Tibial artery (tissue), 4 donors: ENCODE measurements at regions not wholly inside any gene's neighbourhood (a gene's known extent, or its start where the extent isn't known, plus 50 kb on each side); places are given as distances from the start of the nearest gene placed in this dataset.

Experiments used
- DNase-seq, 2 donors: peaks; one replicate each; pipeline ENCODE4 v3.0.0-alpha.2; 2019
- H3K27ac ChIP-seq, 2 donors: fragments of 200-600 bp; sonication (generic) in 1 of 2; 1 replicate in 1 of 2; 2 replicates in 1 of 2; pipeline ENCODE4 v1.5.1; 2018 to 2019; ENCODE audit warnings: mild to moderate bottlenecking in 1 of 2
- H3K27me3 ChIP-seq, 2 donors: fragments of 200-600 bp; sonication (generic) in 1 of 2; one replicate each; pipeline versions ENCODE4 v1.5.1 to v1.6.0; 2016 to 2019
- H3K36me3 ChIP-seq, 3 donors: fragments of 200-600 bp; sonication (generic) in 2 of 3; one replicate each; pipeline ENCODE4 v1.5.1; 2016 to 2019; ENCODE audit warnings: mild to moderate bottlenecking in 2 of 3
- H3K4me1 ChIP-seq, 4 donors: fragments of 200-600 bp; sonication (generic) in 2 of 4; 1 replicate in 3 of 4; 2 replicates in 1 of 4; pipeline ENCODE4 v1.5.1; 2016 to 2019
- H3K4me3 ChIP-seq, 2 donors: fragments of 200-600 bp; sonication (generic) in 1 of 2; 1 replicate in 1 of 2; 2 replicates in 1 of 2; pipeline ENCODE4 v1.5.1; 2018 to 2019; ENCODE audit warnings: mild to moderate bottlenecking in 2 of 2
- H3K9me3 ChIP-seq, 3 donors: fragments of 200-600 bp; sonication (generic) in 1 of 3; one replicate each; pipeline ENCODE4 v1.5.1; 2016 to 2019
- intact Hi-C: fragments of 100-400 bp; cut with DNase I; formaldehyde crosslinking; loops from one replicate; pipeline ENCODE4 v1.15.0; 2023; ENCODE audit warnings: low total_unique reads
- TF ChIP-seq, protein P1 (sequence below), 2 experiments: fragments of 200-600 bp in 1 of 2; fragments of 450-650 bp in 1 of 2; IDR thresholded peaks; one replicate each; pipeline ENCODE4 v1.5.1; 2017 to 2019; ENCODE audit warnings: antibody characterized with exemption in 2 of 2, mild to moderate bottlenecking in 1 of 2, moderate library complexity in 1 of 2

DNA sequence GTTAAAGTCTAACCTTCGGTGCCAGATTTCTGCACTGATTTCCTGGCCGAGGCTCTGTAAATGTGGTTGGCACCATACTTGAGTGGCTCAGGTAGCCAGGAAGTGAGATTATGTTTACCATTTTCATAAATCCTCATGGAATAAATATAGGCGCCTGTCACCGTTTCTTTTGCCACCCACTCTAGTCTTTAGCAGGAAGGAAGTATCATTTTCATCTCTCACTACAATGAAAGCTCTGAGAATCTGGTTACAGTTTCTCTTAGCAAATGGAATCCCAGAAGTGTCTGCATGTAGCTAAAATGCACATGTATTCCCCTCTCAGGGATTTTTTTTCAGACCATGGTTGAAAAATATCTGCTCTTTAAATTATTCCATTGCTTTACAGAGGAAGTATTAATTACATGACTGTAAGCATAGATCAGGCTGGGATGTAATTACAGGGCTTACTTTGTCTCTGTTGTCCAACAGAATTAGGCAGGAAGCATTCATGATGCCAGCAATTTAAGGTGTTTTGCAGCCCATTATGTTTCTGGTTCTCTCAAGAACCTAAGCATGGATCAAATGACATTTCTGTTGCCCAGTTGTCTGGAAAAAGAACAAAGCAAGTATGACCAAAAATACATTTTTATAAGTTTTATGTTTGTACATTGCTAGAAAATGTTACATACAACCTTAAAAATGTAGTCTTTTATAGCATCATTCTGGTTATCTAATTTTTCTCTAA, 221.7 kb upstream of the SPRY2 start:
- intact Hi-C loops: no loop called here
- Histone ChIP-seq H3K9me3 (no peaks in the 10 kb centered on the region), H3K27ac (no peak overlapping the region), H3K36me3 (no peaks in the 10 kb centered on the region), H3K4me3 (no peak overlapping the region), H3K4me1 (no peaks in the 10 kb centered on the region), H3K27me3 (no peaks in the 10 kb centered on the region)
- TF ChIP-seq, protein P1, sequence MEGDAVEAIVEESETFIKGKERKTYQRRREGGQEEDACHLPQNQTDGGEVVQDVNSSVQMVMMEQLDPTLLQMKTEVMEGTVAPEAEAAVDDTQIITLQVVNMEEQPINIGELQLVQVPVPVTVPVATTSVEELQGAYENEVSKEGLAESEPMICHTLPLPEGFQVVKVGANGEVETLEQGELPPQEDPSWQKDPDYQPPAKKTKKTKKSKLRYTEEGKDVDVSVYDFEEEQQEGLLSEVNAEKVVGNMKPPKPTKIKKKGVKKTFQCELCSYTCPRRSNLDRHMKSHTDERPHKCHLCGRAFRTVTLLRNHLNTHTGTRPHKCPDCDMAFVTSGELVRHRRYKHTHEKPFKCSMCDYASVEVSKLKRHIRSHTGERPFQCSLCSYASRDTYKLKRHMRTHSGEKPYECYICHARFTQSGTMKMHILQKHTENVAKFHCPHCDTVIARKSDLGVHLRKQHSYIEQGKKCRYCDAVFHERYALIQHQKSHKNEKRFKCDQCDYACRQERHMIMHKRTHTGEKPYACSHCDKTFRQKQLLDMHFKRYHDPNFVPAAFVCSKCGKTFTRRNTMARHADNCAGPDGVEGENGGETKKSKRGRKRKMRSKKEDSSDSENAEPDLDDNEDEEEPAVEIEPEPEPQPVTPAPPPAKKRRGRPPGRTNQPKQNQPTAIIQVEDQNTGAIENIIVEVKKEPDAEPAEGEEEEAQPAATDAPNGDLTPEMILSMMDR (IDR thresholded peaks at IDR 0.05): no peak
- DNase-seq: no peak

DNA sequence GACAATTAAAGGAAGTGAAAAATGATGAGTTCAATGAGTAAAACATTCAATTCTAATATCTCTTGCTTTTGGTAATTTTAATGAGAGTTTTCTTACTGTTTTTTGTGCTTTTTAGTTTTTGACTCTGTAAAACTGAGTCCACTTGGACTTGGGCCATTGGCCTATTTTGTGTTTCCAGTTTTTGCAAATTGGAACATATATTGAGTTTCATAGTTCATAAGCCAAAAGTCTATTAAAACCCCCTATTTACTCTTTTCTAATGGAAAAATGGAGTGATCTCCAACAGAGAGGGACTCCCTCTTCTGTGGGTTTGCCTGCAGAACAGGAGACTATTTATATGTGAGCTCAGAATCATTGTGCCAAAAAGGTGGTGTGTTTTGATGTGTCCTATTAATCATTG, 219.7 kb upstream of the SPRY2 start:
- H3K27me3 ChIP-seq: no peaks in the 10 kb centered on the region
- H3K4me1 ChIP-seq: no peaks in the 10 kb centered on the region
- no peaks in the 10 kb centered on the region for H3K9me3 ChIP-seq
- no peak for DNase-seq
- H3K4me3 ChIP-seq: no peak overlapping the region
- intact Hi-C loops: no loop called here
- H3K36me3 ChIP-seq: no peaks in the 10 kb centered on the region
- TF ChIP-seq, protein P1 (IDR thresholded peaks at IDR 0.05): no peak
- H3K27ac ChIP-seq: no peak overlapping the region

DNA sequence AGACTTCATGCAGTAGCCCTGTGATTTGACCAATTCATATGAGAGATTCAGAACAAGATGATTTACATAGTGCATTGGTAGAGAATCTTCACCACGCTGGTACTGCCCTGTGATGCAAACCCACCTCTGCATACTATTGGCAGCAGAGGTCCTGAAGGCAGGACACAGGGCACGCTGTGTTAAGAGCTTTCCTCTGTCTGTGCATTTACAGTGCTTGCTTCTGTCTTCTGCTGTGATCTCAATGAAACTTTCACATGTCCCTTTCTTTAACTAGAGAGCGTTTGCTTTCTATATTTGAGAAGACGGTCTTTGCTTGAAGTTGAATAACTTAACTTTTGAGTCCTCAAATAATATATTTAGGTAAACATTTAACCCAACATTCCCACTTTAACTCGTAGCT, 219.0 kb upstream of the SPRY2 start:
- Histone ChIP-seq H3K36me3 (no peaks in the 10 kb centered on the region), H3K4me3 (no peak overlapping the region), H3K27me3 (no peaks in the 10 kb centered on the region), H3K4me1 (no peaks in the 10 kb centered on the region), H3K9me3 (no peaks in the 10 kb centered on the region), H3K27ac (no peak overlapping the region)
- intact Hi-C loops: no loop called here
- DNase-seq: no peak
- TF ChIP-seq, protein P1 (IDR thresholded peaks at IDR 0.05): no peak

DNA sequence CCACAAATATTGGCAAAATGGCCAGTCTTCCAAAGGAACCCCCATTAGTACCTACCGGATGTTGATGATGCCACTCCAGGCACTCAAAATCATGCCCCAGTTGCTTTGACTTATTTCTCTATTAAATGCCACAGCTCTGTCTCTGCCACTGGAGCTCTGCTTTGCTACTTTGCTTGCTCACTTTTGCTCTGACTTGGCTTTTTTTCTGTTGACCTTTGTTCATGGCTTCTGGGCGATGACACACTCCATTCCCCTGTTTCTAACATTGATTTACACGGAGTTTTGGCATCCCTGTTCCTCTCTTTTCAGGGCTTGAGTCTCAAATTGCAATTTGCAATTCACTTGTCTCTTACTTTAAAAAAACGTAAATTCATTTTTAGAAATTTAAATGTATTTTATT, 217.1 kb upstream of the SPRY2 start:
- intact Hi-C loops: no loop called here
- TF ChIP-seq, protein P1 (IDR thresholded peaks at IDR 0.05): no peak
- Histone ChIP-seq H3K36me3 (no peaks in the 10 kb centered on the region), H3K4me1 (no peaks in the 10 kb centered on the region), H3K27ac (no peak overlapping the region), H3K4me3 (no peak overlapping the region), H3K27me3 (no peaks in the 10 kb centered on the region), H3K9me3 (no peaks in the 10 kb centered on the region)
- no peak for DNase-seq

DNA sequence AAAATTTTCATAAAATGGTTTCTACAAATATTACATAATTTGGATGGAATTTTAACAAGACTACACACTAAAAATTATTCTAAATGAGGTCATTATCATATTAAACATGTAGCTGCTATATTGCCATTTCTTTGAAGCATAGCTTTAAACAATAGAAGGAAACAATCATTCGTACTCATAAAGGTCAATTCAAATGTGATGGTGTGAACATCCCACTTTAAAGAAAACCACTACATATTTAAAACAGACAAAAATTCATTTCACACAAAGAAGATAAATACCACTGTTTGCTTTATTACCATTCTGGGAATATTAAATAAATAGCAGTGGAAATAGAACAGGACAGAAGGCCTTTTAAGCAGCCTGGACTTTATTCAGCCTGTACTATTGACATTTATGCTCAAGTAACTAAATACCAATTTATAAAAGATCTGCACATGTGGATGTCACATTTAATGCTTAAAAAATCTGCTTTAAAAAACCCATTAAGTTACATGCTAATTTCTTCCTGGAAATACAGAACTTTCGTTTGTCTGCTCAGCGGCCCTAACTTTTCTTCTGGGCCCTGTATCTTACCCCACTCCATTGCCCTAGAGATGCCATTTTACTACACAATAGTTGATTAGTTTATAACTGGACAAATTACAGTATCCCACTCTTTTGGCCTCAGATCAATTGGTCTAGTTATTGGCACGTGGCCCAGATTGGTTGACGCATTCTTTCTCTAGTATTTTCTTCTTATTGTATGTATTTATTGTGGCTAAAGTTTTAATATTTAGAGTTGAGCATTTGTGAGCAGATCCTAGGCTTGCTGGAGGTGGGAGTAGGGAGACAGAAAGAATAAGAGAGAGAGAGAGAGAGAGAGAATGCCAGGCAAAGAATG, 215.1 kb upstream of the SPRY2 start:
- TF ChIP-seq, protein P1 (IDR thresholded peaks at IDR 0.05): no peak

More for the DNA sequence above, 215.1 kb upstream of the SPRY2 start:
- H3K36me3 ChIP-seq: no peaks in the 10 kb centered on the region
- H3K27ac ChIP-seq: no peak overlapping the region
- peaks cover 0 to 15% (median 0%) of the 10 kb centered on the region in 4 donors for H3K4me1 ChIP-seq
- H3K27me3 ChIP-seq: no peaks in the 10 kb centered on the region
- DNase-seq: no peak
- intact Hi-C loops: no loop called here
- H3K9me3 ChIP-seq: no peaks in the 10 kb centered on the region
- no peak overlapping the region for H3K4me3 ChIP-seq
